Epithelial cell of esophagus (primary cell): ENCODE measurements at regions not wholly inside any gene's neighbourhood (a gene's known extent, or its start where the extent isn't known, plus 50 kb on each side); places are given as distances from the start of the nearest gene placed in this dataset.
"Not testable (repeated sequence)": the region's sequence is repeated elsewhere in the genome, so short reads cannot be mapped to it uniquely, and the experiment has no call there.

Experiments
- DNase-seq: peaks from one replicate; pipeline ENCODE4 v3.0.0; 2010; ENCODE audit warnings: low read depth
- H3K4me3 ChIP-seq: 2 replicates; pipeline ENCODE4 v1.5.1; 2011; ENCODE audit warnings: mild to moderate bottlenecking, low read length, control low read depth
- CTCF ChIP-seq: IDR thresholded peaks from 2 replicates; pipeline ENCODE4 v1.5.1; 2011; ENCODE audit warnings: low read depth, mild to moderate bottlenecking, low read length, control low read depth, inconsistent platforms; ENCODE audit not compliant: insufficient read depth; ENCODE audit errors: missing control alignments

- no peak for TF ChIP-seq CTCF
- H3K4me3 ChIP-seq: no peak overlapping the region
- DNase-seq: no peak
Observed at GRCh38 chr15:25246641-25247406, 192.0 kb downstream of the UBE3A start.

- TF ChIP-seq CTCF: no peak
- no peak for DNase-seq
- no peak overlapping the region for H3K4me3 ChIP-seq
Observed at GRCh38 chr15:25247407-25248038, 191.3 kb downstream of the UBE3A start.

GRCh38 chr15:25248087-25248486, 190.7 kb downstream of the UBE3A start:
- H3K4me3 ChIP-seq, DNase-seq: not testable (repeated sequence)

GRCh38 chr15:25248583-25249235, 190.1 kb downstream of the UBE3A start:
- no peak overlapping the region for H3K4me3 ChIP-seq
- no peak for TF ChIP-seq CTCF
- DNase-seq: no peak

- no peak for TF ChIP-seq CTCF
- no peak overlapping the region for H3K4me3 ChIP-seq
- no peak for DNase-seq
Observed at GRCh38 chr15:25249236-25250010, 189.4 kb downstream of the UBE3A start.

GRCh38 chr15:25250011-25250596, 188.7 kb downstream of the UBE3A start:
- no peak for TF ChIP-seq CTCF
- no peak for DNase-seq
- no peak overlapping the region for H3K4me3 ChIP-seq
